ENCODE measurements at regions not wholly inside any gene's neighbourhood (a gene's known extent, or its start where the extent isn't known, plus 50 kb on each side); places are given as distances from the start of the nearest gene placed in this dataset.
"Not testable (repeated sequence)": the region's sequence is repeated elsewhere in the genome, so short reads cannot be mapped to it uniquely, and the experiment has no call there.

DNA sequence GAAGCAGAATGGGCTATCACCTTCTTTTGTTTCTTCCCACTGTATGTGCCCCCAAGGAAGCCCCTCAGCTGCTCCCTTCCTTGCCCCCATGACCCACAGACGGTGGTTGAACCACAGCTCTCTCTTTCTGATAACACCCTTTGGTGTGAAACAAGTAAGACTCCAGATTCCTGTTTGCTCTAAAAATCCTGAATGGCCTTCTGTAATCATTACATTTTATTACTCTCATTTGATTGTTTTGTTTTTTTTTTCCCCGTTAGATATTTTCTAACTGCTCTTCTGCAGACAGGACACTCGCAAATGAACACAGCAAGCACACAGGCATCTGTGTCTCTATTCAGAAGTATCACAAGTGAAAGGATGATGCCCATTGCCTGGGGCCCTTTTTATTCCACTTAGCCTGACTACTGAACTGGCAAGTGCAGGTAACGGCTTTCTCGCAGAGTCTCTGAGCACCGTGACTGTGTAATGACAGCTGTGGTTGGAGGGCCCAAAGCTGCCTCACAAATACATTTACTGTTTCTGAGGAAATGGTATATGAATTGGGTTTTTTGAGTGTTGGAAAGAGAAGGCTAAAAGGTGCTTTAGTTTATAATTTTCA, 59.3 kb downstream of the OXGR1 start:
- no peaks in the 10 kb centered on the region for H3K27me3 Mint-ChIP-seq (ENCODE audit: unreplicated experiment)
- no TSS peak for BruUV-seq (replicated peaks)
- intact Hi-C loops (cut with micrococcal nuclease; ENCODE audit: unreplicated experiment) = no loop called here

DNA sequence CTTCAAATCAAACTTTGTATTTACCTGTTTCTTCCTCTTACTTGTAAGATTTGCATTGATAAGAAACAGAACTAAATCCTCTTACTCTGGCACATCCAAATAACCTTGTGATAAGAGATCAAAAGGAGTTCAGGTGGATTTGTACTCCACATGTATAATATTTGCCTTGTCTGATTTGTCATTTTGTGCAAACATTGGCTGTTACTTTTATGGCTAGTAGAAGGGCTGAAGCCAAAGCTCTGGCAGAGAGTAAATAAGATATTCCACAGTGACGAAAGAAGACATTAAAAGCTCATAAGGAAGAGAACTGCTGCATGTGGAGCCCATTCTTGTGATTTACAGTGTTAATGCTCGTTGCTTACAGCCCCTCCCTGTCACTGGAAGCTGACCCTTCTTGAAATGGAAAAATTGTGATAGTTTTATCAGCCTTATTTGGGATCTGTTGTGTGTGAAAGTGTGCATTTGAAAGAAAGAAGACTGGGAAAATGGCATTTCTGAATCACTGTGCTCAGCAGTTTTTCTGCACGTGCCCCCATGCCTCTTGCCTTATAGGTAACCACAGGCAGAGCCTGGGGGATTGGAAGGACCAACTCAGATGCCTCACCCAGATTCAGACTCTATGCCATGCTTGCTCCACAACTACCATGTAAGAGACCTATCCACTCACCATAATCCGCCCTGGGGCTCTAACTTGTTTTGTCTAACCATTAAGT, 68.2 kb downstream of the OXGR1 start:
- TF ChIP-seq, protein P1, sequence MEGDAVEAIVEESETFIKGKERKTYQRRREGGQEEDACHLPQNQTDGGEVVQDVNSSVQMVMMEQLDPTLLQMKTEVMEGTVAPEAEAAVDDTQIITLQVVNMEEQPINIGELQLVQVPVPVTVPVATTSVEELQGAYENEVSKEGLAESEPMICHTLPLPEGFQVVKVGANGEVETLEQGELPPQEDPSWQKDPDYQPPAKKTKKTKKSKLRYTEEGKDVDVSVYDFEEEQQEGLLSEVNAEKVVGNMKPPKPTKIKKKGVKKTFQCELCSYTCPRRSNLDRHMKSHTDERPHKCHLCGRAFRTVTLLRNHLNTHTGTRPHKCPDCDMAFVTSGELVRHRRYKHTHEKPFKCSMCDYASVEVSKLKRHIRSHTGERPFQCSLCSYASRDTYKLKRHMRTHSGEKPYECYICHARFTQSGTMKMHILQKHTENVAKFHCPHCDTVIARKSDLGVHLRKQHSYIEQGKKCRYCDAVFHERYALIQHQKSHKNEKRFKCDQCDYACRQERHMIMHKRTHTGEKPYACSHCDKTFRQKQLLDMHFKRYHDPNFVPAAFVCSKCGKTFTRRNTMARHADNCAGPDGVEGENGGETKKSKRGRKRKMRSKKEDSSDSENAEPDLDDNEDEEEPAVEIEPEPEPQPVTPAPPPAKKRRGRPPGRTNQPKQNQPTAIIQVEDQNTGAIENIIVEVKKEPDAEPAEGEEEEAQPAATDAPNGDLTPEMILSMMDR (IDR thresholded peaks at IDR 0.05; ENCODE audit: unreplicated experiment) = no peak
- Mint-ChIP-seq H3K4me3 (ENCODE audit: low read depth, unreplicated experiment) (no peak overlapping the region), H3K27ac (ENCODE audit: unreplicated experiment) (no peak overlapping the region), H3K9me3 (ENCODE audit: low read depth, unreplicated experiment) (no peaks in the 10 kb centered on the region), H3K27me3 (ENCODE audit: unreplicated experiment) (peaks cover 12% of the 10 kb centered on the region), H3K4me1 (ENCODE audit: low read depth, unreplicated experiment) (no peaks in the 10 kb centered on the region), H3K36me3 (ENCODE audit: insufficient read depth, unreplicated experiment) (no peaks in the 10 kb centered on the region)
- no peak for DNase-seq
- CTCF ChIA-PET = no interaction called here
- BruUV-seq (replicated peaks) = no TSS peak
- intact Hi-C loops (cut with micrococcal nuclease; ENCODE audit: unreplicated experiment) = no loop called here

More for the DNA sequence above, 59.3 kb downstream of the OXGR1 start:
- Mint-ChIP-seq H3K4me3 (ENCODE audit: low read depth, unreplicated experiment) (no peak overlapping the region), H3K27ac (ENCODE audit: unreplicated experiment) (no peak overlapping the region), H3K36me3 (ENCODE audit: insufficient read depth, unreplicated experiment) (no peaks in the 10 kb centered on the region), H3K9me3 (ENCODE audit: low read depth, unreplicated experiment) (no peaks in the 10 kb centered on the region), H3K4me1 (ENCODE audit: low read depth, unreplicated experiment) (no peaks in the 10 kb centered on the region)
- TF ChIP-seq, protein P1 (IDR thresholded peaks at IDR 0.05; ENCODE audit: unreplicated experiment) = no peak
- no peak for DNase-seq
- CTCF ChIA-PET = no interaction called here

DNA sequence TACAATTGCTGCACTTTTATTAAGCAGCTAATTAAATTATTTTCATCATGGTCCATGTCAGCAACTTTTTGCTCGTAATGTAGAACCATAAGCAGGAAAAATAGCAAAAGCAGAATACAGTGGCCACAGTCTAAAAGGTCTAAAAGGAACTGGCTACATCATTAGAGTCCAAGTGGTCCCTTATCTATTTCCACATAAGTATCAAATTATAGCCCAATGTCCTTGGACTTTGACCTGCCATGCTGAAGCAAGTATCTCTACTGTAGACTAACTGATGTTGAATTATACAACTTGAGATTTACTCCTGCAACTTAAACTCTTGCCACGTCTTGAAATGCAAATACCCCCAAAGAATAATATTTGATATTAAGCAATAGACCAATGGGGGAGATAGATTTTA, 68.8 kb downstream of the OXGR1 start:
- no peak overlapping the region for H3K4me3 Mint-ChIP-seq (ENCODE audit: low read depth, unreplicated experiment)
- CTCF ChIA-PET = no interaction called here
- TF ChIP-seq, protein P1 (IDR thresholded peaks at IDR 0.05; ENCODE audit: unreplicated experiment) = no peak
- intact Hi-C loops (cut with micrococcal nuclease; ENCODE audit: unreplicated experiment) = no loop called here
- no peaks in the 10 kb centered on the region for H3K36me3 Mint-ChIP-seq (ENCODE audit: insufficient read depth, unreplicated experiment)
- H3K4me1 Mint-ChIP-seq (ENCODE audit: low read depth, unreplicated experiment) = no peaks in the 10 kb centered on the region
- H3K27ac Mint-ChIP-seq (ENCODE audit: unreplicated experiment) = no peak overlapping the region
- peaks cover 17% of the 10 kb centered on the region for H3K27me3 Mint-ChIP-seq (ENCODE audit: unreplicated experiment)
- DNase-seq = no peak
- no TSS peak for BruUV-seq (replicated peaks)
- no peaks in the 10 kb centered on the region for H3K9me3 Mint-ChIP-seq (ENCODE audit: low read depth, unreplicated experiment)

DNA sequence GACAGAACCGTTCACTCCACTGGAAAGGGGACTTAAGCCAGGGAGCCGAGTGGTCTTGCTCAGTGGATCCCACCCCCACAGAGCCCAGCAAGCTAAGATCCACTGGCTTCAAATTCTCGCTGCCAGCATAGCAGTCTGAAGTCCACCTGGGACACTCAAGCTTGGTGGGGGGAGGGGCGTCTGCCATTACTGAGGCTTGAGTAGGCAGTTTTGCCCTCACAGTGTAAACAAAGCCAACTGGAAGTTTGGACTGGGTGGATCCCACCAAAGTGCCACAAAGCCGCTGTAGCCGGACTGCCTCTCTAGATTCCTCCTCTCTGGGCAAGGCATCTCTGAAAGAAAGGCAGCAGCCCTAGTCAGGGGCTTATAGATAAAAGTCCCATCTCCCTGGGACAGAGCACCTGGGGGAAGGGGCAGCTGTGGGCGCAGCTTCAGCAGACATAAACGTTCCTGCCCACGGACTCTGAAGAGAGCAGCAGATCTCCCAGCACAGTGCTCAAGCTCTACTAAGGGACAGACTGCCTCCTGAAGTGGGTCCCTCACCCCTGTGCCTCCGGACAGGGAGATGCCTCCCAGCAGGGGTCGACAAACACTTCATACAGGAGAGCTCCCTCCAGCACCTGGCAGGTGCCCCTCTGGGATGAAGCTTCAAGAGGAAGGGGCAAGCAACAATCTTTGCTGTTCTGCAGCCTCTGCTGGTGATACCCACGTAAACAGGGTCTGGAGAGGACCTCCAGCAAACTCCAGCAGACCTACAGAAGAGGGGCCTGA, 75.2 kb downstream of the OXGR1 start:
- H3K9me3 Mint-ChIP-seq (ENCODE audit: low read depth, unreplicated experiment) = not testable (repeated sequence)

More for the DNA sequence above, 75.2 kb downstream of the OXGR1 start:
- H3K36me3 Mint-ChIP-seq (ENCODE audit: insufficient read depth, unreplicated experiment); DNase-seq; intact Hi-C loops (cut with micrococcal nuclease; ENCODE audit: unreplicated experiment); BruUV-seq (replicated peaks); H3K4me3 Mint-ChIP-seq (ENCODE audit: low read depth, unreplicated experiment); H3K27ac Mint-ChIP-seq (ENCODE audit: unreplicated experiment); H3K4me1 Mint-ChIP-seq (ENCODE audit: low read depth, unreplicated experiment): not testable (repeated sequence)
- peaks cover 29% of the 10 kb centered on the region for H3K27me3 Mint-ChIP-seq (ENCODE audit: unreplicated experiment)
- CTCF ChIA-PET = interaction anchor here (0.6 kb wide), 1 partner anchor 1922 kb away, joined by 3 read pairs; no protein-coding TSS in a partner anchor

Measured in Calu3 (cell line).